ENCODE measurements at regions not wholly inside any gene's neighbourhood (a gene's known extent, or its start where the extent isn't known, plus 50 kb on each side); places are given as distances from the start of the nearest gene placed in this dataset.

- no peak for ATAC-seq
- TF ChIP-seq TCF4 (CRISPR knock-in tag; IDR thresholded peaks at IDR 0.05; ENCODE audit: borderline replicate concordance) = no peak
- no peak for TF ChIP-seq ARNTL (CRISPR knock-in tag; IDR thresholded peaks at IDR 0.05; ENCODE audit: borderline replicate concordance, low read depth)
- no peak for TF ChIP-seq SNAI2 (CRISPR knock-in tag; IDR thresholded peaks at IDR 0.05)
- TF ChIP-seq ZFP3 (CRISPR knock-in tag; IDR thresholded peaks at IDR 0.05) = no peak
- no peak for TF ChIP-seq TOX (CRISPR knock-in tag; IDR thresholded peaks at IDR 0.05; ENCODE audit: borderline replicate concordance)
These were observed 125.1 kb downstream of the LY86 start for GRCh38 chr6:6713657-6714056.

- no peak for TF ChIP-seq ZC3H10 (CRISPR knock-in tag; IDR thresholded peaks at IDR 0.05)
- TF ChIP-seq TCF4 (CRISPR knock-in tag; IDR thresholded peaks at IDR 0.05; ENCODE audit: borderline replicate concordance) = no peak
- no peak for TF ChIP-seq ZFP3 (CRISPR knock-in tag; IDR thresholded peaks at IDR 0.05)
- no peak for TF ChIP-seq TOX (CRISPR knock-in tag; IDR thresholded peaks at IDR 0.05; ENCODE audit: borderline replicate concordance)
- no peak for TF ChIP-seq BACH2 (CRISPR knock-in tag; IDR thresholded peaks at IDR 0.05; ENCODE audit: borderline replicate concordance)
- TF ChIP-seq CREB5 (CRISPR knock-in tag; IDR thresholded peaks at IDR 0.05; ENCODE audit: low read depth) = no peak
- no peak for TF ChIP-seq ZNF565 (CRISPR knock-in tag; conservative IDR thresholded peaks at IDR 0.05; ENCODE audit: low read depth)
- TF ChIP-seq TSHZ2 (CRISPR knock-in tag; IDR thresholded peaks at IDR 0.05) = no peak
- no peak for TF ChIP-seq ZNF8 (CRISPR knock-in tag; IDR thresholded peaks at IDR 0.05)
- no peak for ATAC-seq
These were observed 125.8 kb downstream of the LY86 start for GRCh38 chr6:6714118-6714897.

GRCh38 chr6:6714953-6715352 lies 126.4 kb downstream of the LY86 start:
- ATAC-seq = no peak
- TF ChIP-seq ZC3H10 (CRISPR knock-in tag; IDR thresholded peaks at IDR 0.05) = no peak
- no peak for TF ChIP-seq OSR1 (CRISPR knock-in tag; IDR thresholded peaks at IDR 0.05)
- TF ChIP-seq ZNF565 (CRISPR knock-in tag; conservative IDR thresholded peaks at IDR 0.05; ENCODE audit: low read depth) = no peak
- TF ChIP-seq RARB (CRISPR knock-in tag; IDR thresholded peaks at IDR 0.05) = no peak
- TF ChIP-seq ISL1 (CRISPR knock-in tag; IDR thresholded peaks at IDR 0.05) = no peak
- no peak for TF ChIP-seq PATZ1 (CRISPR knock-in tag; IDR thresholded peaks at IDR 0.05; ENCODE audit: borderline replicate concordance)
- no peak for TF ChIP-seq TSHZ2 (CRISPR knock-in tag; IDR thresholded peaks at IDR 0.05)
- TF ChIP-seq ARNTL (CRISPR knock-in tag; IDR thresholded peaks at IDR 0.05; ENCODE audit: borderline replicate concordance, low read depth) = no peak
- TF ChIP-seq ZNF70 (CRISPR knock-in tag; IDR thresholded peaks at IDR 0.05) = no peak
- no peak for TF ChIP-seq CREB5 (CRISPR knock-in tag; IDR thresholded peaks at IDR 0.05; ENCODE audit: low read depth)
- no peak for TF ChIP-seq BACH2 (CRISPR knock-in tag; IDR thresholded peaks at IDR 0.05; ENCODE audit: borderline replicate concordance)
- TF ChIP-seq CSDC2 (CRISPR knock-in tag; IDR thresholded peaks at IDR 0.05) = no peak
- TF ChIP-seq SNAI2 (CRISPR knock-in tag; IDR thresholded peaks at IDR 0.05) = no peak
- TF ChIP-seq CSRNP3 (CRISPR knock-in tag; IDR thresholded peaks at IDR 0.05) = no peak
- TF ChIP-seq TOX (CRISPR knock-in tag; IDR thresholded peaks at IDR 0.05; ENCODE audit: borderline replicate concordance) = no peak
- TF ChIP-seq TCF4 (CRISPR knock-in tag; IDR thresholded peaks at IDR 0.05; ENCODE audit: borderline replicate concordance) = no peak
- no peak for TF ChIP-seq PPARA (CRISPR knock-in tag; IDR thresholded peaks at IDR 0.05; ENCODE audit: borderline replicate concordance)

Measured in SK-N-SH treated with all-trans-retinoic acid at 6 μM for 48 hours (cell line).